Bronchial epithelial cell (primary cell): ENCODE measurements at regions not wholly inside any gene's neighbourhood (a gene's known extent, or its start where the extent isn't known, plus 50 kb on each side); places are given as distances from the start of the nearest gene placed in this dataset.

ENCODE experiments used
- DNase-seq: peaks from one replicate; pipeline ENCODE4 v3.0.0-alpha.2; 2010; ENCODE audit warnings: low read depth
- FAIRE-seq: peaks from 2 replicates; lab custom pipeline; 2011; peaks lifted over from hg19 to GRCh38; lab: Jason Lieb, UNC
- H3K27me3 ChIP-seq: 2 replicates; pipeline ENCODE4 v1.5.1; 2011; ENCODE audit warnings: low read length; ENCODE audit not compliant: control insufficient read depth, insufficient read depth
- H3K36me3 ChIP-seq: 2 replicates; pipeline ENCODE4 v1.5.1; 2011; ENCODE audit warnings: low read length; ENCODE audit not compliant: control insufficient read depth, insufficient read depth
- H3K4me3 ChIP-seq: 2 replicates; pipeline ENCODE4 v1.5.1; 2011; ENCODE audit warnings: mild to moderate bottlenecking, low read depth, low read length, control low read depth
- TF ChIP-seq, protein P1 (sequence below): IDR thresholded peaks from 2 replicates; pipeline ENCODE4 v1.5.1; 2011; ENCODE audit warnings: mild to moderate bottlenecking, moderate library complexity, low read length, control low read depth, inconsistent platforms; ENCODE audit not compliant: insufficient read depth, severe bottlenecking

- Histone ChIP-seq H3K4me3 (no peak overlapping the region), H3K36me3 (no peaks in the 10 kb centered on the region), H3K27me3 (peaks cover 1% of the 10 kb centered on the region)
- FAIRE-seq (no peak), DNase-seq (no peak)
- TF ChIP-seq, protein P1, sequence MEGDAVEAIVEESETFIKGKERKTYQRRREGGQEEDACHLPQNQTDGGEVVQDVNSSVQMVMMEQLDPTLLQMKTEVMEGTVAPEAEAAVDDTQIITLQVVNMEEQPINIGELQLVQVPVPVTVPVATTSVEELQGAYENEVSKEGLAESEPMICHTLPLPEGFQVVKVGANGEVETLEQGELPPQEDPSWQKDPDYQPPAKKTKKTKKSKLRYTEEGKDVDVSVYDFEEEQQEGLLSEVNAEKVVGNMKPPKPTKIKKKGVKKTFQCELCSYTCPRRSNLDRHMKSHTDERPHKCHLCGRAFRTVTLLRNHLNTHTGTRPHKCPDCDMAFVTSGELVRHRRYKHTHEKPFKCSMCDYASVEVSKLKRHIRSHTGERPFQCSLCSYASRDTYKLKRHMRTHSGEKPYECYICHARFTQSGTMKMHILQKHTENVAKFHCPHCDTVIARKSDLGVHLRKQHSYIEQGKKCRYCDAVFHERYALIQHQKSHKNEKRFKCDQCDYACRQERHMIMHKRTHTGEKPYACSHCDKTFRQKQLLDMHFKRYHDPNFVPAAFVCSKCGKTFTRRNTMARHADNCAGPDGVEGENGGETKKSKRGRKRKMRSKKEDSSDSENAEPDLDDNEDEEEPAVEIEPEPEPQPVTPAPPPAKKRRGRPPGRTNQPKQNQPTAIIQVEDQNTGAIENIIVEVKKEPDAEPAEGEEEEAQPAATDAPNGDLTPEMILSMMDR = no peak
These were observed 97.5 kb upstream of the KCNG1 start for GRCh38 chr20:51120438-51120837.

- TF ChIP-seq, protein P1 = no peak
- FAIRE-seq = no peak
These were observed 97.0 kb upstream of the KCNG1 start for GRCh38 chr20:51119914-51120313.

DNA sequence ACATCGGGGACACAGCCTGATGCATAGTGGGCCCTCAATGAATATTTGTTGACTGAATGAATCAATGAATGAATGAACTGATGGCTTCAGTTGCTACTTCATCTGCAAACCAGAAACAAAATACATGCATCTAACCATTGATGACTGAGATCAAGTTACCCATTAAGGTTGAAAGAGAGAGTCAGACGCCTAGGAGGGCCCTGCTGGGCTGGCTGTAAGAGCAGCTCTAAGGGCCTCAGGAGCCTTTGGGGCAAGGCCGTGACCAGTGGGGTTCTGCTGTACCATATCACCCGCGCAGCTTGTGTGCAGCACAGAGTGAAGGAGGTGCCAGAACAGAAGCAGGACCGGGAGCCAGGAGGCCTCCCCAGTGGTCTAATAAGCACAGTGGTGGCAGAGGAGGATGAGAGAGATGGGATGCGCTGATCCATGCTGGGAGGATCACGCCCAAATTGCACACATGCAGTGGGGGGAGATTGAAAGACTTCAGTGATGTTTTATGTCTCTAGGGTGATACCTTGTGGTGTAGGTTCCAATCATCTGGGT lies 96.1 kb upstream of the KCNG1 start:
- no peak overlapping the region for H3K4me3 ChIP-seq
- no peak for FAIRE-seq
- TF ChIP-seq, protein P1 = no peak
- peaks cover 1% of the 10 kb centered on the region for H3K27me3 ChIP-seq
- no peak for DNase-seq
- H3K36me3 ChIP-seq = no peaks in the 10 kb centered on the region

More at GRCh38 chr20:51119914-51120313, 97.0 kb upstream of the KCNG1 start:
- H3K27me3 ChIP-seq = peaks cover 1% of the 10 kb centered on the region
- H3K36me3 ChIP-seq = no peaks in the 10 kb centered on the region
- no peak overlapping the region for H3K4me3 ChIP-seq
- DNase-seq = no peak

DNA sequence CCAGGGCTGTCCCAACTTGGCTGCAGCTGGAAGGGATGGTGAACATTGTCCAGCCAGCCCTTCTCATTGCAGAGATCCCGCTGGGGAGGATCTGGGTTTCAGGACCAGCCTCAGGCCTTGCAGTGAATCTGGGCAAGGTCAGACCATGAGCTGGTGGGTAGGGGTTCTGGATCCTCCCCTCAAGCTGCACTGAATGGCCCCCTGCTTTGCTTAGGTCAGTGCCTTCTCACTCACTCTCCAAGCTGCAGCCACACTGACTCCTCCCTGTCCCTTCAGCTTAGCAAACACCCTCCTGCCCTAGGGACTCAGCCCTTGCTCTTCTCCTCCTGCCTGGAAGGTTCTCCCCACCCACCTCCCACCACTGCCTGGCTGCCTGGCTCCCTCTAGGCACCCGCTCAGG lies 95.3 kb upstream of the KCNG1 start:
- no peaks in the 10 kb centered on the region for H3K36me3 ChIP-seq
- FAIRE-seq (no peak), DNase-seq (no peak)
- TF ChIP-seq, protein P1 = no peak
- H3K4me3 ChIP-seq = no peak overlapping the region
- H3K27me3 ChIP-seq = peaks cover 1% of the 10 kb centered on the region

DNA sequence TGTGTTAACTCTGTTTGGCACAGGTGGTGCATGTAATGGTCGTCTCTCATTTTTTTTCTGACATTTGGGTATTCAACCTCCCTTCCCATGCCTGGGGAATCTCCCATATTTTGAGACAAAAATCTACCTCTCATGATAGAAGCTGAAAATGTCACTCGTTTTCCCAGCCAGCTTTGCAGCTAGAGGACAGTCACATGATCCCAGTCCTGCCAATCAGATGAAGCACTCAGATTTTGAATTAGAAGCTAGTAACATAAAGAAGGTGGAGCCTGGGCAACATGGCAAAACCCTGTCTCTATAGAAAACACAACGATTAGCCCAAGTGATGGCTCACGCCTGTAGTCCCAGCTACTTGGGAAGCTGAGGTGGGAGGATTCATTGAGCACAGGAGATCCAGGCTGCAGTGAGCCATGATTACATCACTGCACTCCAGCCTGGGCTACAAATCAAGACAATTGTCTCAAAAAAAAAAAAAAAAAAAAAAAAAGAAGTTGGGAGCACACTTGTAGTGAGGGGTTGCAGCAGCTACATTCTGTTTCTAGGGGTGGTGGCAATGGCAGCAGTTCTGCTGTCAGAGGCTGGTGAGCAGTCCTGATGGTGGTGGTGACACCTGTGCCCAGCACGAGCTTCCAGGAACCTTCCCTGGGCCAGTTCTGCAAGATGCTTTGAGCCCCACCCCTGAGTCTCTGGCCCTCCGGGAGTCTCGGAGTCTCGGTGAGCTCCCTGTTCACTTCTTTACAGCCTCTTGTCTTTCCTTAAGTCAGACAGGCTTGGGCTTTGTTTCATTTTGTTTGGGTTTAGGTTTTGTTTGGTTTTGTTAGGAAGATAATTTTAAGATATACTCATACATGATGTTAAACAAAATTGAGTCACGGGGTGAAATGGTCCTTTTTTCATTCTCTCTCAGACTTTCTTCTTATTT lies 94.1 kb upstream of the KCNG1 start:
- TF ChIP-seq, protein P1 = no peak
- peaks cover 1% of the 10 kb centered on the region for H3K27me3 ChIP-seq
- DNase-seq = peak; percentile 34
- peak; percentile 18 for FAIRE-seq
- no peak overlapping the region for H3K4me3 ChIP-seq
- no peaks in the 10 kb centered on the region for H3K36me3 ChIP-seq
